ENCODE measurements at regions not wholly inside any gene's neighbourhood (a gene's known extent, or its start where the extent isn't known, plus 50 kb on each side); places are given as distances from the start of the nearest gene placed in this dataset.

DNA sequence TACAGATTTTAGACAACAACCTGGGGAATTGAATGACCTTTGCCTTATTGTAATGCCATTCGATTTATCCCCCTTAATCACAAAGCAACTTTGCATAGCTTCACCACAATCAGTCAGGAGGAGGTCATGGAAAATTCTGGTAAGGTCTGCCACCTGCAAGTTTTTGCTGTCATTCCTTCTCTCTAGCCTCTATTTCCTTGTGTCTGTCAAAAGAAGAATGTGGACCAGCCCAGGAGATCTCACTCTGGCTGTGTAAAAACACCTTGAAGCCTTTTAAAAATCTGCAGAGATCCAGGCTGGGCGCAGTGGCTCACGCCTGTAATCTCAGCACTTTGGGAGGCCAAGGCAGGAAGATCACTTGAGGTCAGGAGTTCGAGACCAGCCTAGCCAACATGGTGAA lies 74.1 kb upstream of the BZW1 start:
- TF ChIP-seq, protein P1, sequence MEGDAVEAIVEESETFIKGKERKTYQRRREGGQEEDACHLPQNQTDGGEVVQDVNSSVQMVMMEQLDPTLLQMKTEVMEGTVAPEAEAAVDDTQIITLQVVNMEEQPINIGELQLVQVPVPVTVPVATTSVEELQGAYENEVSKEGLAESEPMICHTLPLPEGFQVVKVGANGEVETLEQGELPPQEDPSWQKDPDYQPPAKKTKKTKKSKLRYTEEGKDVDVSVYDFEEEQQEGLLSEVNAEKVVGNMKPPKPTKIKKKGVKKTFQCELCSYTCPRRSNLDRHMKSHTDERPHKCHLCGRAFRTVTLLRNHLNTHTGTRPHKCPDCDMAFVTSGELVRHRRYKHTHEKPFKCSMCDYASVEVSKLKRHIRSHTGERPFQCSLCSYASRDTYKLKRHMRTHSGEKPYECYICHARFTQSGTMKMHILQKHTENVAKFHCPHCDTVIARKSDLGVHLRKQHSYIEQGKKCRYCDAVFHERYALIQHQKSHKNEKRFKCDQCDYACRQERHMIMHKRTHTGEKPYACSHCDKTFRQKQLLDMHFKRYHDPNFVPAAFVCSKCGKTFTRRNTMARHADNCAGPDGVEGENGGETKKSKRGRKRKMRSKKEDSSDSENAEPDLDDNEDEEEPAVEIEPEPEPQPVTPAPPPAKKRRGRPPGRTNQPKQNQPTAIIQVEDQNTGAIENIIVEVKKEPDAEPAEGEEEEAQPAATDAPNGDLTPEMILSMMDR (IDR thresholded peaks at IDR 0.05), result no peak
- no peak for TF ChIP-seq POLR2A (IDR thresholded peaks at IDR 0.05; ENCODE audit: low read depth)

Data from esophagus muscularis mucosa (tissue), 3 donors.